ENCODE measurements at regions not wholly inside any gene's neighbourhood (a gene's known extent, or its start where the extent isn't known, plus 50 kb on each side); places are given as distances from the start of the nearest gene placed in this dataset.

DNA sequence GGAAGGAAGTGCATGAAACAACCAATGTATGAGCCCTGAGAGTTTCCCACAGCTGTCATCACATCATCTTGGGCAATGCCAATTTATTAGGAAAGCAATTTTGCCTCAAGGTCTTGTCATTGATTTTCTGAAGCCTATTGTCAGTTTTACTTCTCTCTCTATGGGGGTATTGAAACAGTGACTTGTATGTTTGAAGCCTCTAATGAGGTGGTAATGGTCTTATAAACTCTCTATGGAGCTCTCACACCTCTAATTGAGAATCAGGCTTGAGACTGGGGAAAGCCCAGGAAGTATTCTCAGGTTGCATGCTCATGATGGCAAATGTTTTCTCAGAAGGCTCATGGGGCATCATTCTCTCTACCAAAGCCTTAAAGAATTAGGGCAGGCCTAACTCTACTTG, 308.2 kb upstream of the EMCN start:
- Histone ChIP-seq H3K36me3 (no peaks in the 10 kb centered on the region), H3K27me3 (replicated peaks; ENCODE audit: insufficient read depth) (no peaks in the 10 kb centered on the region)
- intact Hi-C loops (cut with DNase I), result no loop called here

DNA sequence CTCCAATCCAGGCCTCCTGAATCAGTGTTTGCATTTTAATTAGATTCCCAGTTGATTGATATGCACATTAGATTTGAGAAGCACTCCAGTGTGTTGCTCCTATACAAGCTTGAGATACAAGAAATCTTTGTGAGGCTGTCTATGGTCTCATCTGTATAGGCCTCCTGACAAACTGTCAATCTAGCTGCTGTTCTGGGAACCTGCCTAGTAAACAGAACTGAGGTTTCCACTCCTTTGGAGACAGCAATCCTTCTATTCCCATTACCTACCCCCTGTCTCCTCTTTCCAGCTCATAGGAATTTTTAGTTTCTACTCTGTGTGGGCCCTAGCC, 306.1 kb upstream of the EMCN start:
- H3K4me1 ChIP-seq (replicated peaks), result no peaks in the 10 kb centered on the region
- H3K9me3 ChIP-seq, result no peaks in the 10 kb centered on the region
- DNase-seq (ENCODE audit: low spot score), result no peak
- no peak overlapping the region for H3K27ac ChIP-seq
- no peak for TF ChIP-seq POLR2AphosphoS5 (IDR thresholded peaks at IDR 0.05)
- H3K36me3 ChIP-seq, result no peaks in the 10 kb centered on the region
- H3K4me3 ChIP-seq, result no peak overlapping the region
- intact Hi-C loops (cut with DNase I), result no loop called here
- H3K27me3 ChIP-seq (replicated peaks; ENCODE audit: insufficient read depth), result no peaks in the 10 kb centered on the region

More for the DNA sequence above, 308.2 kb upstream of the EMCN start:
- H3K27ac ChIP-seq, result no peak overlapping the region
- no peak for DNase-seq (ENCODE audit: low spot score)
- H3K9me3 ChIP-seq, result no peaks in the 10 kb centered on the region
- H3K4me3 ChIP-seq, result no peak overlapping the region
- no peak for TF ChIP-seq POLR2A (IDR thresholded peaks at IDR 0.05)
- no peak for TF ChIP-seq POLR2AphosphoS5 (IDR thresholded peaks at IDR 0.05)
- TF ChIP-seq CTCF (IDR thresholded peaks at IDR 0.05), result no peak
- no peaks in the 10 kb centered on the region for H3K4me1 ChIP-seq (replicated peaks)

GRCh38 chr4:100823066-100823992, 305.5 kb upstream of the EMCN start:
- no peak overlapping the region for H3K4me3 ChIP-seq
- H3K27me3 ChIP-seq (replicated peaks; ENCODE audit: insufficient read depth), result no peaks in the 10 kb centered on the region
- no peak overlapping the region for H3K27ac ChIP-seq
- intact Hi-C loops (cut with DNase I), result no loop called here
- TF ChIP-seq POLR2AphosphoS5 (IDR thresholded peaks at IDR 0.05) (no peak), POLR2A (IDR thresholded peaks at IDR 0.05) (no peak), CTCF (IDR thresholded peaks at IDR 0.05) (no peak)
- 79% methylated on average over 4 of the region's 4 CpGs for WGBS
- no peaks in the 10 kb centered on the region for H3K4me1 ChIP-seq (replicated peaks)
- no peak for DNase-seq (ENCODE audit: low spot score)
- no peaks in the 10 kb centered on the region for H3K36me3 ChIP-seq
- no peaks in the 10 kb centered on the region for H3K9me3 ChIP-seq

- Histone ChIP-seq H3K36me3 (no peaks in the 10 kb centered on the region), H3K27ac (no peak overlapping the region), H3K9me3 (no peaks in the 10 kb centered on the region), H3K27me3 (replicated peaks; ENCODE audit: insufficient read depth) (no peaks in the 10 kb centered on the region), H3K4me1 (replicated peaks) (no peaks in the 10 kb centered on the region), H3K4me3 (no peak overlapping the region)
- TF ChIP-seq POLR2A (IDR thresholded peaks at IDR 0.05) (no peak), CTCF (IDR thresholded peaks at IDR 0.05) (no peak), POLR2AphosphoS5 (IDR thresholded peaks at IDR 0.05) (no peak)
- WGBS, result 94% methylated on average over 3 of the region's 3 CpGs
- intact Hi-C loops (cut with DNase I), result no loop called here
- DNase-seq (ENCODE audit: low spot score), result no peak
These were observed 302.4 kb upstream of the EMCN start for GRCh38 chr4:100820249-100820648.

- intact Hi-C loops (cut with DNase I), result no loop called here
- Histone ChIP-seq H3K36me3 (no peaks in the 10 kb centered on the region), H3K9me3 (no peaks in the 10 kb centered on the region), H3K4me1 (replicated peaks) (no peaks in the 10 kb centered on the region), H3K27me3 (replicated peaks; ENCODE audit: insufficient read depth) (no peaks in the 10 kb centered on the region), H3K4me3 (no peak overlapping the region), H3K27ac (no peak overlapping the region)
- 72% methylated on average over 5 of the region's 5 CpGs for WGBS
- DNase-seq (ENCODE audit: low spot score), result no peak
- TF ChIP-seq CTCF (IDR thresholded peaks at IDR 0.05) (no peak), POLR2AphosphoS5 (IDR thresholded peaks at IDR 0.05) (no peak), POLR2A (IDR thresholded peaks at IDR 0.05) (no peak)
These were observed 301.7 kb upstream of the EMCN start for GRCh38 chr4:100819505-100819904.

Data from prostate gland (tissue), 2 donors.